ENCODE measurements at regions not wholly inside any gene's neighbourhood (a gene's known extent, or its start where the extent isn't known, plus 50 kb on each side); places are given as distances from the start of the nearest gene placed in this dataset.

GRCh38 chr18:64399566-64399965 is 250.7 kb upstream of the LINC00305 start:
- no peak for DNase-seq
- TF ChIP-seq CTCF (IDR thresholded peaks at IDR 0.05): no peak
- Histone ChIP-seq H3K36me3 (no peaks in the 10 kb centered on the region), H3K27ac (no peak overlapping the region), H3K27me3 (no peaks in the 10 kb centered on the region), H3K9me3 (no peaks in the 10 kb centered on the region), H3K4me1 (no peaks in the 10 kb centered on the region), H3K4me3 (no peak overlapping the region)
- ATAC-seq: no peak
- intact Hi-C loops (cut with DNase I): no loop called here
- WGBS, 2 donors: 70 to 77% methylated on average over 3 of the region's 3 CpGs

GRCh38 chr18:64398320-64398719 is 249.4 kb upstream of the LINC00305 start:
- DNase-seq (no peak), ATAC-seq (no peak)
- no peaks in the 10 kb centered on the region for H3K9me3 ChIP-seq
- no peak for TF ChIP-seq CTCF (IDR thresholded peaks at IDR 0.05)
- WGBS, 2 donors: 66 to 79% methylated on average over 1 of the region's 1 CpG
- H3K27ac ChIP-seq: no peak overlapping the region
- no peaks in the 10 kb centered on the region for H3K27me3 ChIP-seq
- no peaks in the 10 kb centered on the region for H3K36me3 ChIP-seq
- H3K4me1 ChIP-seq: no peaks in the 10 kb centered on the region
- H3K4me3 ChIP-seq: no peak overlapping the region
- intact Hi-C loops (cut with DNase I): no loop called here

- DNase-seq (no peak), ATAC-seq (no peak)
- WGBS, 2 donors: 58 to 77% methylated on average over 1 of the region's 1 CpG
- H3K9me3 ChIP-seq: no peaks in the 10 kb centered on the region
- no peaks in the 10 kb centered on the region for H3K4me1 ChIP-seq
- no peaks in the 10 kb centered on the region for H3K27me3 ChIP-seq
- H3K4me3 ChIP-seq: no peak overlapping the region
- no peak overlapping the region for H3K27ac ChIP-seq
- H3K36me3 ChIP-seq: no peaks in the 10 kb centered on the region
- TF ChIP-seq CTCF (IDR thresholded peaks at IDR 0.05): no peak
- intact Hi-C loops (cut with DNase I): no loop called here
Observed at GRCh38 chr18:64392202-64392601, 243.3 kb upstream of the LINC00305 start.

GRCh38 chr18:64384101-64384500 is 235.2 kb upstream of the LINC00305 start:
- no peaks in the 10 kb centered on the region for H3K4me1 ChIP-seq
- no peaks in the 10 kb centered on the region for H3K27me3 ChIP-seq
- no peak for TF ChIP-seq CTCF (IDR thresholded peaks at IDR 0.05)
- H3K36me3 ChIP-seq: no peaks in the 10 kb centered on the region
- H3K4me3 ChIP-seq: no peak overlapping the region
- WGBS, 2 donors: 79 to 83% methylated on average over 1 of the region's 1 CpG
- no peak overlapping the region for H3K27ac ChIP-seq
- ATAC-seq (no peak), DNase-seq (no peak)
- no peaks in the 10 kb centered on the region for H3K9me3 ChIP-seq
- intact Hi-C loops (cut with DNase I): no loop called here

GRCh38 chr18:64380117-64380516 is 231.2 kb upstream of the LINC00305 start:
- Histone ChIP-seq H3K4me1 (no peaks in the 10 kb centered on the region), H3K27ac (no peak overlapping the region), H3K9me3 (peaks cover 0 to 16% (median 6%) of the 10 kb centered on the region in 11 donors), H3K36me3 (no peaks in the 10 kb centered on the region), H3K27me3 (no peaks in the 10 kb centered on the region), H3K4me3 (no peak overlapping the region)
- WGBS, 2 donors: 76 to 82% methylated on average over 1 of the region's 1 CpG
- no peak for DNase-seq
- no peak for TF ChIP-seq CTCF (IDR thresholded peaks at IDR 0.05)
- intact Hi-C loops (cut with DNase I): no loop called here
- ATAC-seq: no peak

All from heart right ventricle (tissue), 16 donors.